SK-N-SH treated with all-trans-retinoic acid at 6 μM for 48 hours (cell line): ENCODE measurements at regions not wholly inside any gene's neighbourhood (a gene's known extent, or its start where the extent isn't known, plus 50 kb on each side); places are given as distances from the start of the nearest gene placed in this dataset.

Experiments used
- ATAC-seq: fragments of 200-7000 bp; cut with Tn5 transposase; 3 replicates; pipeline ENCODE4 v1.9.1; 2020; ENCODE audit warnings: mild to moderate bottlenecking, moderate library complexity
- CSDC2 ChIP-seq: fragments of 250-450 bp; sonication (Bioruptor Pico); IDR thresholded peaks from 2 replicates; pipeline ENCODE4 v1.5.0; 2020; ENCODE audit warnings: mild to moderate bottlenecking, moderate library complexity
- CSRNP3 ChIP-seq: fragments of 250-450 bp; sonication (Bioruptor Pico); IDR thresholded peaks from 2 replicates; pipeline ENCODE4 v1.5.1; 2021; ENCODE audit warnings: mild to moderate bottlenecking, moderate library complexity
- ESRRG ChIP-seq: fragments of 250-450 bp; sonication (Bioruptor Pico); IDR thresholded peaks from 2 replicates; pipeline ENCODE4 v1.6.1; 2021; ENCODE audit warnings: mild to moderate bottlenecking
- GLIS3 ChIP-seq: fragments of 250-450 bp; sonication (Bioruptor Pico); IDR thresholded peaks from 2 replicates; pipeline ENCODE4 v1.5.0; 2020; ENCODE audit warnings: mild to moderate bottlenecking, moderate library complexity
- OSR1 ChIP-seq: fragments of 250-450 bp; sonication (Bioruptor Pico); IDR thresholded peaks from 2 replicates; pipeline ENCODE4 v1.8.0; 2022; ENCODE audit warnings: moderate library complexity, mild to moderate bottlenecking, inconsistent platforms
- PPARA ChIP-seq: fragments of 250-450 bp; sonication (Bioruptor Pico); IDR thresholded peaks from 2 replicates; pipeline ENCODE4 v1.5.0; 2020; ENCODE audit warnings: mild to moderate bottlenecking, borderline replicate concordance
- SNAI2 ChIP-seq: fragments of 250-450 bp; sonication (Bioruptor Pico); IDR thresholded peaks from 2 replicates; pipeline ENCODE4 v1.5.0; 2020; ENCODE audit warnings: mild to moderate bottlenecking, moderate library complexity
- TCF4 ChIP-seq: fragments of 250-450 bp; sonication (Bioruptor Pico); IDR thresholded peaks from 2 replicates; pipeline ENCODE4 v1.8.0; 2021; ENCODE audit warnings: mild to moderate bottlenecking, moderate library complexity, borderline replicate concordance
- TOX ChIP-seq: fragments of 250-450 bp; sonication (Bioruptor Pico); IDR thresholded peaks from 2 replicates; pipeline ENCODE4 v1.8.0; 2021; ENCODE audit warnings: mild to moderate bottlenecking, moderate library complexity, borderline replicate concordance
- ZC3H10 ChIP-seq: fragments of 250-450 bp; sonication (Bioruptor Pico); IDR thresholded peaks from 2 replicates; pipeline ENCODE4 v1.5.1; 2021; ENCODE audit warnings: mild to moderate bottlenecking, moderate library complexity
- ZFP30 ChIP-seq: fragments of 450-650 bp; formaldehyde crosslinking; IDR thresholded peaks from 2 replicates; pipeline ENCODE4 v1.5.0; 2022; ENCODE audit warnings: mild to moderate bottlenecking, moderate library complexity
- ZNF565 ChIP-seq: fragments of 450-650 bp; formaldehyde crosslinking; conservative IDR thresholded peaks from 2 replicates; pipeline ENCODE4 v1.5.0; 2020; ENCODE audit warnings: low read depth, mild to moderate bottlenecking, moderate library complexity
- ZNF70 ChIP-seq: fragments of 450-650 bp; formaldehyde crosslinking; IDR thresholded peaks from 2 replicates; pipeline ENCODE4 v1.5.0; 2020; ENCODE audit warnings: mild to moderate bottlenecking, moderate library complexity
- ZNF8 ChIP-seq: fragments of 450-650 bp; formaldehyde crosslinking; IDR thresholded peaks from 2 replicates; pipeline ENCODE4 v1.5.0; 2020; ENCODE audit warnings: mild to moderate bottlenecking, moderate library complexity
- TF ChIP-seq, protein P1 (sequence below): fragments of 250-450 bp; sonication (Bioruptor Pico); IDR thresholded peaks from 2 replicates; pipeline ENCODE4 v1.5.0; 2020; ENCODE audit warnings: mild to moderate bottlenecking, moderate library complexity
- TF ChIP-seq, protein P2 (sequence below): fragments of 250-450 bp; sonication (Bioruptor Pico); IDR thresholded peaks from 2 replicates; pipeline ENCODE4 v1.8.0; 2020; ENCODE audit warnings: mild to moderate bottlenecking, moderate library complexity, borderline replicate concordance
- TF ChIP-seq, protein P3 (sequence below): fragments of 250-450 bp; sonication (Bioruptor Pico); IDR thresholded peaks from 2 replicates; pipeline ENCODE4 v1.8.0; 2021; ENCODE audit warnings: low read depth, mild to moderate bottlenecking, moderate library complexity, borderline replicate concordance

- no peak for ATAC-seq
- TF ChIP-seq ZNF70 (CRISPR knock-in tag) = no peak
- TF ChIP-seq CSRNP3 = no peak
- TF ChIP-seq TOX = no peak
- no peak for TF ChIP-seq CSDC2 (CRISPR knock-in tag)
- no peak for TF ChIP-seq SNAI2 (CRISPR knock-in tag)
- TF ChIP-seq, protein P1, sequence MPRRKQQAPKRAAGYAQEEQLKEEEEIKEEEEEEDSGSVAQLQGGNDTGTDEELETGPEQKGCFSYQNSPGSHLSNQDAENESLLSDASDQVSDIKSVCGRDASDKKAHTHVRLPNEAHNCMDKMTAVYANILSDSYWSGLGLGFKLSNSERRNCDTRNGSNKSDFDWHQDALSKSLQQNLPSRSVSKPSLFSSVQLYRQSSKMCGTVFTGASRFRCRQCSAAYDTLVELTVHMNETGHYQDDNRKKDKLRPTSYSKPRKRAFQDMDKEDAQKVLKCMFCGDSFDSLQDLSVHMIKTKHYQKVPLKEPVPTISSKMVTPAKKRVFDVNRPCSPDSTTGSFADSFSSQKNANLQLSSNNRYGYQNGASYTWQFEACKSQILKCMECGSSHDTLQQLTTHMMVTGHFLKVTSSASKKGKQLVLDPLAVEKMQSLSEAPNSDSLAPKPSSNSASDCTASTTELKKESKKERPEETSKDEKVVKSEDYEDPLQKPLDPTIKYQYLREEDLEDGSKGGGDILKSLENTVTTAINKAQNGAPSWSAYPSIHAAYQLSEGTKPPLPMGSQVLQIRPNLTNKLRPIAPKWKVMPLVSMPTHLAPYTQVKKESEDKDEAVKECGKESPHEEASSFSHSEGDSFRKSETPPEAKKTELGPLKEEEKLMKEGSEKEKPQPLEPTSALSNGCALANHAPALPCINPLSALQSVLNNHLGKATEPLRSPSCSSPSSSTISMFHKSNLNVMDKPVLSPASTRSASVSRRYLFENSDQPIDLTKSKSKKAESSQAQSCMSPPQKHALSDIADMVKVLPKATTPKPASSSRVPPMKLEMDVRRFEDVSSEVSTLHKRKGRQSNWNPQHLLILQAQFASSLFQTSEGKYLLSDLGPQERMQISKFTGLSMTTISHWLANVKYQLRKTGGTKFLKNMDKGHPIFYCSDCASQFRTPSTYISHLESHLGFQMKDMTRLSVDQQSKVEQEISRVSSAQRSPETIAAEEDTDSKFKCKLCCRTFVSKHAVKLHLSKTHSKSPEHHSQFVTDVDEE = no peak
- no peak for TF ChIP-seq TCF4
- TF ChIP-seq, all 23 proteins: peak for 0
These were observed 761.4 kb upstream of the KLHL29 start for GRCh38 chr2:22623620-22624019.

DNA sequence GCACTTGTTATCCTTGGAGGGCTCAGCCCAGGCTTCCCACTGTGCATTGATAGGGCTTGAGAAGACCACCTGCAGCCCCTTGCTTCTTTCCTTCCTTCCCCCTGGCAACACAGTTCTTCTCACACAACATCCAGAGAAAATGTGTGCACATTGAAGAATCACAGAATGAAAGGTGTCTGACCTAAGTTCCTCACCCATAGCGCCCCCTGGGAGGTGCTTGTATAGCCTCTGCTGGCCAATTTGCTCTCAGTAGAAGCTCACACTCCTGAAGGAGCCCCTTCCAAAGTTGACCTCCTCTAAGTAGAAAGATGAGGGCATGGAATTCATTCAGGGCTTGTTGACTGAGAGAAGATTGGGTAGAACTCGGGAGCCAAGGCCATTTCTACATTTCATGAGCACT is 758.4 kb upstream of the KLHL29 start:
- TF ChIP-seq ZNF70 (CRISPR knock-in tag) = no peak
- no peak for ATAC-seq

GRCh38 chr2:22628221-22628620 is 756.8 kb upstream of the KLHL29 start:
- ATAC-seq = no peak
- TF ChIP-seq OSR1 (CRISPR knock-in tag) = no peak
- TF ChIP-seq TOX = no peak
- TF ChIP-seq, protein P1 = no peak
- TF ChIP-seq PPARA = no peak
- TF ChIP-seq, protein P2, sequence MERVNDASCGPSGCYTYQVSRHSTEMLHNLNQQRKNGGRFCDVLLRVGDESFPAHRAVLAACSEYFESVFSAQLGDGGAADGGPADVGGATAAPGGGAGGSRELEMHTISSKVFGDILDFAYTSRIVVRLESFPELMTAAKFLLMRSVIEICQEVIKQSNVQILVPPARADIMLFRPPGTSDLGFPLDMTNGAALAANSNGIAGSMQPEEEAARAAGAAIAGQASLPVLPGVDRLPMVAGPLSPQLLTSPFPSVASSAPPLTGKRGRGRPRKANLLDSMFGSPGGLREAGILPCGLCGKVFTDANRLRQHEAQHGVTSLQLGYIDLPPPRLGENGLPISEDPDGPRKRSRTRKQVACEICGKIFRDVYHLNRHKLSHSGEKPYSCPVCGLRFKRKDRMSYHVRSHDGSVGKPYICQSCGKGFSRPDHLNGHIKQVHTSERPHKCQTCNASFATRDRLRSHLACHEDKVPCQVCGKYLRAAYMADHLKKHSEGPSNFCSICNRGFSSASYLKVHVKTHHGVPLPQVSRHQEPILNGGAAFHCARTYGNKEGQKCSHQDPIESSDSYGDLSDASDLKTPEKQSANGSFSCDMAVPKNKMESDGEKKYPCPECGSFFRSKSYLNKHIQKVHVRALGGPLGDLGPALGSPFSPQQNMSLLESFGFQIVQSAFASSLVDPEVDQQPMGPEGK (CRISPR knock-in tag) = no peak
- TF ChIP-seq ESRRG (CRISPR knock-in tag) = no peak
- TF ChIP-seq ZNF70 (CRISPR knock-in tag) = no peak
- TF ChIP-seq ZC3H10 = no peak
- TF ChIP-seq, protein P3, sequence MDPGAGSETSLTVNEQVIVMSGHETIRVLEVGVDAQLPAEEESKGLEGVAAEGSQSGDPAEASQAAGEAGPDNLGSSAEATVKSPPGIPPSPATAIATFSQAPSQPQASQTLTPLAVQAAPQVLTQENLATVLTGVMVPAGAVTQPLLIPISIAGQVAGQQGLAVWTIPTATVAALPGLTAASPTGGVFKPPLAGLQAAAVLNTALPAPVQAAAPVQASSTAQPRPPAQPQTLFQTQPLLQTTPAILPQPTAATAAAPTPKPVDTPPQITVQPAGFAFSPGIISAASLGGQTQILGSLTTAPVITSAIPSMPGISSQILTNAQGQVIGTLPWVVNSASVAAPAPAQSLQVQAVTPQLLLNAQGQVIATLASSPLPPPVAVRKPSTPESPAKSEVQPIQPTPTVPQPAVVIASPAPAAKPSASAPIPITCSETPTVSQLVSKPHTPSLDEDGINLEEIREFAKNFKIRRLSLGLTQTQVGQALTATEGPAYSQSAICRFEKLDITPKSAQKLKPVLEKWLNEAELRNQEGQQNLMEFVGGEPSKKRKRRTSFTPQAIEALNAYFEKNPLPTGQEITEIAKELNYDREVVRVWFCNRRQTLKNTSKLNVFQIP = no peak
- no peak for TF ChIP-seq SNAI2 (CRISPR knock-in tag)
- TF ChIP-seq ZNF8 = no peak
- TF ChIP-seq ZNF565 (CRISPR knock-in tag) = no peak
- no peak for TF ChIP-seq ZFP30

GRCh38 chr2:22628906-22629305 is 756.1 kb upstream of the KLHL29 start:
- TF ChIP-seq OSR1 (CRISPR knock-in tag) (no peak), TOX (no peak), CSRNP3 (no peak), ZFP30 (no peak), GLIS3 (CRISPR knock-in tag) (no peak), TCF4 (no peak), ZC3H10 (no peak), PPARA (no peak), SNAI2 (CRISPR knock-in tag) (no peak), ZNF70 (CRISPR knock-in tag) (no peak), CSDC2 (CRISPR knock-in tag) (no peak)
- TF ChIP-seq, protein P3 = no peak
- TF ChIP-seq, protein P2 (CRISPR knock-in tag) = no peak
- TF ChIP-seq, all 23 proteins: peak for 0
- no peak for ATAC-seq
